ENCODE measurements at regions not wholly inside any gene's neighbourhood (a gene's known extent, or its start where the extent isn't known, plus 50 kb on each side); places are given as distances from the start of the nearest gene placed in this dataset.

GRCh38 chr4:114076899-114077570 is 97.6 kb upstream of the ARSJ start:
- TF ChIP-seq ZNF274 (IDR thresholded peaks at IDR 0.05; ENCODE audit: low read depth, low read length) = no peak
- H3K4me3 ChIP-seq (ENCODE audit: low read length) = no peak overlapping the region

DNA sequence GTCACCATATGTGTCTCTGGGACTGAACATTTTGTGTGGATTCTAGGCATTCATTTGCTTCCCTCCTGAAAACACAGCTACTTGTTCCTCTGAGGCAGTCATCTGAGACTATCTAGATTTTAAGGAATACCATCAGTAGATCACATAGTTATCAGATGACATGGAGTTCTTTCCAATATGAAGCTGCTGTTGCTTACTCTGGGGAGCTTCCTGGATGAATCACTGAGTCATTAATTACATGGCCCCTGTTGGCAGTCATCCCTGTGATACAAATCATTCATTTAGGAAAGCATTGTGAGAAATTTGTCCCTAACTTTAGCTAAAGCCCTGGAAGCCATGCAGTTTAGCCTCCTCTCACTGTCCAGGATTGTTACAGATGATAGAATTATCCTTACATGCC is 98.2 kb upstream of the ARSJ start:
- no peak overlapping the region for H3K4me3 ChIP-seq (ENCODE audit: low read length)
- no peak for TF ChIP-seq ZNF274 (IDR thresholded peaks at IDR 0.05; ENCODE audit: low read depth, low read length)

- no peak overlapping the region for H3K4me3 ChIP-seq (ENCODE audit: low read length)
- TF ChIP-seq ZNF274 (IDR thresholded peaks at IDR 0.05; ENCODE audit: low read depth, low read length) = no peak
Observed at GRCh38 chr4:114078636-114079035, 99.2 kb upstream of the ARSJ start.

DNA sequence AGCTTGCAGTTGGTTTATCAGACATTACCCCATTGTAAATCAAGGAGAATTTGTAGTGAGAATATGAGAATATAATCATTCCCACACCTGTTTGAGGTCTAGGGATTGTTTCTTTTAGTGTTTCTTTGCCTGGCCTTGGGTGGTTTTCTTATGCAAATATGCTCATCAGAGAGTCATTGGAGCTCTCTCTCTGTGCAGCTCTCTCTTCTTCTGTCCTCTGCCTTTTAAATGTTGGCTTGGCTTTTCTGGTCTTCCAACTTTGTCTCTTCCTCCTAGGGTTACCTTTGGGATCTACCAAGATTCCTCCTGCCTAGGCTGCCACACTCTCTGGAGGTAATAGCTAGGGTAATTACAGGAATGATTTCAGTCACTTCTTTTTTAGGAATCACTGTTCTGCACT is 102.3 kb upstream of the ARSJ start:
- no peak overlapping the region for H3K4me3 ChIP-seq (ENCODE audit: low read length)
- no peak for TF ChIP-seq ZNF274 (IDR thresholded peaks at IDR 0.05; ENCODE audit: low read depth, low read length)

DNA sequence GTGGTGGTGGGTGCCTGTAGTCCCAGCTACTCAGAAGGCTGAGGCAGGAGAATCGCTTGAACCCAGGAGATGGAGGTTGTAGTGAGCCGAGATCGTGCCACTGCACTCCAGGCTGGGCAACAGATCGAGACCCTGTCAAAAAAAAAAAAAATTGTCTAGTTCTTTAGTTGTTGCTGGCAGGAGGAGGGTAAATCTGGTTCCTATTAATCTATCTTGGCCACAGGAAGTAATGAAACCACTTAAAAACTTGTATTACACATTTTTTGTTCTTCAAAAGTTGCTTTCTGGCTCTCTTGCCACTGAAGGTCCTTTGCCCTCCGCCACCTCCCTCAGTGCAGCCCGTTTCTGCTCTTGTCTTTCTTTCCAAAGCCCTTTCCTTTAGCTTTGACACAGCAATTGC is 102.9 kb upstream of the ARSJ start:
- no peak overlapping the region for H3K4me3 ChIP-seq (ENCODE audit: low read length)
- TF ChIP-seq ZNF274 (IDR thresholded peaks at IDR 0.05; ENCODE audit: low read depth, low read length) = no peak

DNA sequence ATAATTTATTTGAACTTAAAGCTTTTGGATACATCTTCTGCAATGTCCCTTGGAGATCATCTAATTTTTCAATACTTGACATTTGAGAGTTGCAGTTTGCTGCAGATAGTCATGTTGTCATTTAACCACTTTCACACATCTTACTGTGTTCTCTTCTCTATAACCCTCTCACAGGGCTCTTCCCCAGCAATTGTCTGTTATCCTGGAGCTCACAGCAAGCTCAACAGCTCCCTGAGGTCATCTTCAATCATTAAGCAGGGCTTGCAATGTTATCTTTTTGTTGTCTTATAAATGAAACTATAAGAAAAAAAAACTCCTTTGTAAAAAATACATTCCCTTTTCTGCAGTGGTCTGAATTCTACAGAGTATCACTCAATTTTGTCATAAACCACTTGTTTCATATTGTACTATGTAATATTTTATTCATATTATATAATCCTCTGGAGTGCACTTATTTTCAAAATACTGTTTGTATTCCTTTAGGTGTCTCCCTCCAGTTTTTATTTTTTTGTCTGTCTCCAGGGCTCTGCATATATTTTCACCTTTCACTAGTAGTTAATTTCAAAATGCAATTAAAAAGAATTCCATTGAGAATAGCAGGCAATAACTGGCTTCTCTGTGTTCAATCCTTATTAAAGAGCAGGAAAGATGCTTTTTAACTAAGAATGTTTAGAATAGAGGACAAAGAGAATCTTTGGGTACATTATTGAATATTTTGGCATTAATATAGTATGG is 106.3 kb upstream of the ARSJ start:
- no peak for TF ChIP-seq ZNF274 (IDR thresholded peaks at IDR 0.05; ENCODE audit: low read depth, low read length)
- no peak overlapping the region for H3K4me3 ChIP-seq (ENCODE audit: low read length)

DNA sequence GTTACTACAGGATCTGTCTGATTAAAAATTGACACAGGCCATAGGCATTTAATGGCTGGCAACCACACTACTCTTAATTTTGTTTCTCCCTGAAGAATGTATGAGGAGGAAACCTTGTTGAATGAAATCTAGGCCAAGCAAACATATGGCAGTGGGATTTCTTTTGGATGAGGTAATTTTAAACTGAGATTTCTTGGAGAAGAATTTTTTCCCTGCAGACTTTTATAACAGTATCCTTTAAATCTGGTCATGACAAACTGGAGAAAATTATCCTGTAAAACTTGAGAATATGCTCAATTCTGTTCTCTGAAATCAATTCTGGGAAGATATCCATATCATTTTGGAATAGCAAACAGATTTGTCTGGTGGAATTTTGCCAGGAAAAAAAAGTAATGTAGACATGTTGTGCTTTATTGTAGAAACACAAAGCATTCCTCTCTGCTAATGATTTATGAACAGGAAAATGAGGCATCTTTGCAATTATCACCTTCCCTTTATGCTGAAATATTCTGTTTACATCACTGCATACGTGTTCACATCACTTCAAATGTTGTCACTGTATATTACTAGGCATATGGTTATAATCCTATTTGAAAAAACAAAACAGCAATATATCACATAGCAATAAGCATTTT is 108.3 kb upstream of the ARSJ start:
- TF ChIP-seq ZNF274 (IDR thresholded peaks at IDR 0.05; ENCODE audit: low read depth, low read length) = no peak
- no peak overlapping the region for H3K4me3 ChIP-seq (ENCODE audit: low read length)

GRCh38 chr4:114088481-114088880 is 109.0 kb upstream of the ARSJ start:
- TF ChIP-seq ZNF274 (IDR thresholded peaks at IDR 0.05; ENCODE audit: low read depth, low read length) = no peak
- H3K4me3 ChIP-seq (ENCODE audit: low read length) = no peak overlapping the region

DNA sequence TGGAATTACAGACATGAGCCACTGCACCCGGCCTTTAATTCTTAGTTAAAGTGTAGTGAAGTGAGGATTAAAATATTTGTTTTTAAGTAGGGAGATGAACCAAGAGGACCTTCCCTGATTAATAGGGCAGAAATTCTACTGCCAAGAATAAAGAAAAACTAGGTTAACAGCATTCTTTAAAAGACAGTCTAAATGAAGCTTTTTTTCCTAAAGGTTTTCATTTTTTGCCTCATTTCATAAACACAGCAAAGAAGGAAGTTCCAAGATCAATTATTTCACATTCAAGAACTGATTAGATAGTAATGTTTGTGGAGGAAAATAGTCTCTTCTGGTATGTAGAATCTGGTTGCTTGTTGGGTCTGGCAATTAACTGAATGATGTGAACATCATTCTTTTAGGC is 112.1 kb upstream of the ARSJ start:
- TF ChIP-seq ZNF274 (IDR thresholded peaks at IDR 0.05; ENCODE audit: low read depth, low read length) = no peak
- no peak overlapping the region for H3K4me3 ChIP-seq (ENCODE audit: low read length)

- TF ChIP-seq ZNF274 (IDR thresholded peaks at IDR 0.05; ENCODE audit: low read depth, low read length) = no peak
- no peak overlapping the region for H3K4me3 ChIP-seq (ENCODE audit: low read length)
Observed at GRCh38 chr4:114093221-114093715, 113.8 kb upstream of the ARSJ start.

DNA sequence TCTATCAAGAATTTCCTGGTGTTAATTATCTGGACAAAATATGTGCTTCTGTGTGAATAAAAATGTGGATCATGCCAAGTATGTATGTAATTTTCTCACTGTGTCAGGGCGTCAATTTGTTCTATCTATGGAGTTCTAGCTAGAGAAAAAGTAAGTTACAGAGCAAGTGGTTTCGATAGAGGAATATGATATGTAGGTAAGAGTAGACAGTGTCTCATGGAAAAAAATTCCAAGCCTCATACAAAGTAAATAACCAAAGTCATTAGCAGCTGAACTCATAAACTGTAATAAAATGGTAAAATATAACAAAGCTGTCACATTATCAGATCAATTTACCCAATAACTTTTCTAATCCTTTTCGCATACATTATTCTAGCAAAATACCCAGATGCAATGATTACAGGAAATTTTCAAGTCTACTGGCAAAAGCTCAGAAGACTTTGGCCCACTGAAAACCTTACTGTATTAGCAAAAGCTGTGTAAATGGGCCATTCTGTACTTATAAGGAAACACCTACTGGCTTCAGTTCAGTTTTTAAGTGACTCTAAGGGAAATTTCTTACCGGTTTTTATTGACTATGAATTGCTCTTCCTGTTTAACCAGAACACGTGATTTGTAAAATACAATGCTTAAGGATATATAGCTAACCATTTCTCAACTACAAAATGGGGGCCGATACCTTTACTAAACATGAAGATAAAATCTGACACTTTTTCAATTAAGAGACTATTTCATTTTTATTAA is 121.0 kb upstream of the ARSJ start:
- H3K4me3 ChIP-seq (ENCODE audit: low read length) = no peak overlapping the region
- no peak for TF ChIP-seq ZNF274 (IDR thresholded peaks at IDR 0.05; ENCODE audit: low read depth, low read length)

DNA sequence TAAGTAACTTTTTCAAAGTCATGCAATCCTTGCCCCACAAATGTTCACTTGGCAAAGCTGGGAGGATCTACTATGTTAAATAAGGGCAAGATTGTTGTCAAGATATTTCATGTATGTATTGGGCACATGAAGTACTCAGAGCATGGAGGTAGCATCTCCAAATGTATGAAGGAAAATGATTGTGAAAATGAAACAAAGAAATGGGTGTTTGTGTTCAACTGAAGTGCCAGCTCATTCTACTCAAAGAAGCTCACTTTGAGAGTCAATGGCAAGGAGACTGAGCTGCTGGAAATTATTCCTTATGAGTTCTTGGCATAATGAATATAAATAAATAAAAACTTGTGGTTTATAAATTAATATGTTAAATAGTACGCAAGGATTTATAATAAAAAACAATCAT is 124.5 kb upstream of the ARSJ start:
- no peak overlapping the region for H3K4me3 ChIP-seq (ENCODE audit: low read length)
- TF ChIP-seq ZNF274 (IDR thresholded peaks at IDR 0.05; ENCODE audit: low read depth, low read length) = no peak

GRCh38 chr4:114108869-114109268 is 129.4 kb upstream of the ARSJ start:
- TF ChIP-seq ZNF274 (IDR thresholded peaks at IDR 0.05; ENCODE audit: low read depth, low read length) = no peak
- no peak overlapping the region for H3K4me3 ChIP-seq (ENCODE audit: low read length)

DNA sequence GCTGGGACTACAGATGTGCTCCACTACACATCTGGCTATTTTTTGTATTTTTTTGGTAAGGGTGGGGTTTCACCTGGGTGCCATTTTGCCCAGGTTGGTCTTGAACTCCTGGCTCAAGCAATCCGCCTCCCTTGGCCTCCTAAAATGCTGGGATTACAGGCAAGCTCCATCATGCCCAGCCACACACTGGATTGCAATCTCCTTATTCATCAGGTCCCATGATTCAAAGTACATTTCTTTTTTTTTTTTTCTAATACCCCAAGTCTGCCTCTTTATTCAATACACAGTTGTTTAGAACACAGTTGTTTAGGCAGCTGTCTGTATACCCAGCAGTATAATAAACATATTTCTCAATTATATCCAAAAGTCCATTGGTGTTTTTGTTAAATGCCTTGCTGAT is 130.3 kb upstream of the ARSJ start:
- no peak for TF ChIP-seq ZNF274 (IDR thresholded peaks at IDR 0.05; ENCODE audit: low read depth, low read length)
- H3K4me3 ChIP-seq (ENCODE audit: low read length) = no peak overlapping the region
